Mucosa of descending colon (tissue), 3 donors: ENCODE measurements at regions not wholly inside any gene's neighbourhood (a gene's known extent, or its start where the extent isn't known, plus 50 kb on each side); places are given as distances from the start of the nearest gene placed in this dataset.

ENCODE experiments used
- ATAC-seq: fragments of 200-7000 bp; cut with Tn5 transposase; one replicate; pipeline ENCODE4 v1.9.1; 2020; ENCODE audit warnings: mild to moderate bottlenecking, moderate library complexity
- DNase-seq, 3 donors: peaks; one replicate each; pipeline ENCODE4 v3.0.0-alpha.2; 2020
- H3K36me3 ChIP-seq: fragments of 200-600 bp; one replicate; pipeline ENCODE4 v1.8.0; 2021; ENCODE audit warnings: low read depth, mild to moderate bottlenecking
- H3K4me1 ChIP-seq: fragments of 200-600 bp; one replicate; pipeline ENCODE4 v1.8.0; 2021; ENCODE audit warnings: low read depth, mild to moderate bottlenecking
- H3K4me3 ChIP-seq: fragments of 200-600 bp; one replicate; pipeline ENCODE4 v1.8.0; 2021; ENCODE audit warnings: mild to moderate bottlenecking
- H3K9me3 ChIP-seq: fragments of 200-600 bp; one replicate; pipeline ENCODE4 v1.8.0; 2021; ENCODE audit warnings: mild to moderate bottlenecking
- intact Hi-C, 2 donors: fragments of 100-400 bp; cut with DNase I in 1 of 2; cut with micrococcal nuclease in 1 of 2; formaldehyde crosslinking; loops; one replicate each; pipeline versions ENCODE4 v1.11.0 to v1.11.1; 2022; cut with DNase I, micrococcal nuclease
- TF ChIP-seq, protein P1 (sequence below): fragments of 200-600 bp; IDR thresholded peaks from one replicate; pipeline ENCODE4 v1.8.0; 2022; ENCODE audit warnings: antibody characterized with exemption, mild to moderate bottlenecking
- donor health status: DM: no; HTN: no; CAD: no; lungs with moderate emphysema.
- donor health status: DM: no; HTN: no; CAD: no.
- donor health status: DM: no; HTN: yes; CAD: no.

DNA sequence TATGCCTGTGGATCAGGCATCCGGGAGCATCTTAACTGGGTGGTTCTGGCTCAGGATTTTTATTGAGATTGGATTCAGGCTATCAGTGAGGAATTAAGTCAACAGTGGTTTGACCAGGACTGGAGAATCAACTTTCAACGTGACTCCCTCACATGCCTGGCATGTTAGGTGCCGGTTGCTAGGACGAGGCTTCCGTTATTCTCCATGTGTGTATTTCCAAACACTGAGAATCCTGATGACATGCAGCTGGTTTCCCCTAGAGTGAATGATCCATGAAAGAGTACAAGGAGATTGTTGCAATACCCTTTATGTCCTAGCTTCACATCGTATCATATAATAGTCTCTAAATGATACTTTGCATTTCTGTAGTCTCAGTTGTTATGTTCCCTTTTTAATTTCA is 529.2 kb downstream of the ANXA1 start:
- Histone ChIP-seq H3K36me3 (no peaks in the 10 kb centered on the region), H3K9me3 (no peaks in the 10 kb centered on the region), H3K4me1 (no peaks in the 10 kb centered on the region), H3K4me3 (no peak overlapping the region)
- DNase-seq, result no peak
- intact Hi-C loops, result no loop called here
- ATAC-seq, result no peak
- TF ChIP-seq, protein P1, sequence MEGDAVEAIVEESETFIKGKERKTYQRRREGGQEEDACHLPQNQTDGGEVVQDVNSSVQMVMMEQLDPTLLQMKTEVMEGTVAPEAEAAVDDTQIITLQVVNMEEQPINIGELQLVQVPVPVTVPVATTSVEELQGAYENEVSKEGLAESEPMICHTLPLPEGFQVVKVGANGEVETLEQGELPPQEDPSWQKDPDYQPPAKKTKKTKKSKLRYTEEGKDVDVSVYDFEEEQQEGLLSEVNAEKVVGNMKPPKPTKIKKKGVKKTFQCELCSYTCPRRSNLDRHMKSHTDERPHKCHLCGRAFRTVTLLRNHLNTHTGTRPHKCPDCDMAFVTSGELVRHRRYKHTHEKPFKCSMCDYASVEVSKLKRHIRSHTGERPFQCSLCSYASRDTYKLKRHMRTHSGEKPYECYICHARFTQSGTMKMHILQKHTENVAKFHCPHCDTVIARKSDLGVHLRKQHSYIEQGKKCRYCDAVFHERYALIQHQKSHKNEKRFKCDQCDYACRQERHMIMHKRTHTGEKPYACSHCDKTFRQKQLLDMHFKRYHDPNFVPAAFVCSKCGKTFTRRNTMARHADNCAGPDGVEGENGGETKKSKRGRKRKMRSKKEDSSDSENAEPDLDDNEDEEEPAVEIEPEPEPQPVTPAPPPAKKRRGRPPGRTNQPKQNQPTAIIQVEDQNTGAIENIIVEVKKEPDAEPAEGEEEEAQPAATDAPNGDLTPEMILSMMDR, result no peak

DNA sequence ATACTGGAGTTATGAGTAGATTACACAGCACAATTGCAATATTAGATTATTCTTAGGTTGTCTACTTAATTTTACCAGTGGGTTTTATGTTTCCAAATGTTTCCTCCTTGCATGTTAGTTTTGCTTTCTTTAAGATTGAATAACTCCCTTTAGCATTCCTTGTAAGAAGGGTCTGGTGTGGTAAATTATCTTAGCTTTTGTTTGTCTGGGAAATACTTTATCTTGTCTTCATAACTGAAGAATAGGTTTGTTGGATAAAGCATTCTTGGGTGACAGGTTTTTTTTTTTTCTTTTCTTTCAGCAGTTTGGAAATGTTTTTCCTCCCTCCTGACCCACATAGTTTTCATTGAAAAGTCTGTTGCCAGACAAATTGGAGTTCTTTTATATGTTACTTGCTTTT is 531.1 kb downstream of the ANXA1 start:
- no peak overlapping the region for H3K4me3 ChIP-seq
- no peaks in the 10 kb centered on the region for H3K9me3 ChIP-seq
- DNase-seq, result no peak
- no peak for ATAC-seq
- H3K36me3 ChIP-seq, result no peaks in the 10 kb centered on the region
- H3K4me1 ChIP-seq, result no peaks in the 10 kb centered on the region
- intact Hi-C loops, result no loop called here
- TF ChIP-seq, protein P1, result no peak

DNA sequence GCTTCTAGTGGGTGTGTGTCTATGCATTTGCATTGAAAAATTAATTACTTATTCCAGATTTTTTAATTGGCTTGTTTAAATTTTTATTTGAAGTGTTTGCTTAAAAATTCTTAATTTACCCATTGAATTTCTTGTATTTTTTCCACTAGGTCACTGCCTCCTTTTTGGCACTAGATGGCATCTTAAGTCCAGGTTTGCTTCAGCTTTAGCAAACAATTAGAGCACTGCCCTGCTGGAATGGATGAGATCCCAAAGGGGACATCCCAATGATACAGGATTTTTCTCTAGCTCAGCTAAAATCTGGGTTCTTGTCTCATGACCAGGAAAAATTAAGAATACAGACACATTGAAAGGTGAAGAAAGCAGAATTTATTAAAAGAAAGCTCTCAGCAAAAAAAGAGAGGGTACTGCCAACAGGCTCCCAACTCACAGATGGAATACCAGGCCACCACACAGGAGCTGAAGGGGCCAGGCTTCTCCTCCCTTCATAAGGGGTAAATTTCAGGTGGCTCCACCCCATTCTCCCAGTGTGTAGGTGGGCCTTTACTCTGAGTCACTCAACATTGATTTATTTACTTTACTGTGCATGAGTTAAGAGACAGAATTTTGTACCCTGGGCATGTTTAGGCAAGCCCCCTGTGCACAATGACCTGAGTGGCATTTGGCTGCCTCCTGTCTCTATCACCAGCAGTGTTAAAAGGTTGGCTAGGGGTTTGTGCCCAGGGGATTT is 532.4 kb downstream of the ANXA1 start:
- Histone ChIP-seq H3K4me3 (no peak overlapping the region), H3K4me1 (no peaks in the 10 kb centered on the region), H3K36me3 (no peaks in the 10 kb centered on the region), H3K9me3 (no peaks in the 10 kb centered on the region)
- TF ChIP-seq, protein P1, result no peak
- DNase-seq (no peak), ATAC-seq (no peak)
- intact Hi-C loops, result no loop called here

DNA sequence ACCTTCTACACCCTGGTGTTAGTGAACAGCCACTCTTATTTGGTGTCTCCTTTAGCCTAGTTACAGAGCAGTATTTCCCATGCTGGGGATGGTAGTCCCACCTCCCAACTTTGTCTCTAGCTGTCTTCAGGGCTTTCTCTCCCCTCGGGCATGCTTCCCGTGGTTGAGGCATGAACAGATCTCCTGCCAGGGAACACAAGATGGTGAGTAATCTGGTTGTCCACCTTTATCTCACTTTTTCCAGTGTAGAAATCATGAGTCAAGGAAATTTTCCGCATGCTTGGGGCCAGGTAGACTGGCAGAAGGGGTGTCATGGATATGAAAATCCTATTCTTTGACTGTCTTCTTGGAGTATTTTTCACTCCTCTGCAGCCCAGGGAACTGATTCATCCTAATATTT is 532.9 kb downstream of the ANXA1 start:
- no peak for DNase-seq
- H3K9me3 ChIP-seq, result no peaks in the 10 kb centered on the region
- H3K4me1 ChIP-seq, result no peaks in the 10 kb centered on the region
- intact Hi-C loops, result no loop called here
- TF ChIP-seq, protein P1, result no peak
- no peak overlapping the region for H3K4me3 ChIP-seq
- no peaks in the 10 kb centered on the region for H3K36me3 ChIP-seq
- ATAC-seq, result no peak

- Histone ChIP-seq H3K36me3 (no peaks in the 10 kb centered on the region), H3K4me3 (no peak overlapping the region), H3K9me3 (no peaks in the 10 kb centered on the region), H3K4me1 (no peaks in the 10 kb centered on the region)
- TF ChIP-seq, protein P1, result no peak
- intact Hi-C loops, result no loop called here
- ATAC-seq (no peak), DNase-seq (no peak)
Measured at GRCh38 chr9:73685786-73686185, 534.1 kb downstream of the ANXA1 start.
